Stimulated activated memory B cell treated with anti-CD40 and anti-IgM and Interleukin-4, amounts not matched to agents 10 μg/mL and 1 μg/mL and 100 μg/mL, for 72 hours (primary cell): ENCODE measurements at regions not wholly inside any gene's neighbourhood (a gene's known extent, or its start where the extent isn't known, plus 50 kb on each side); places are given as distances from the start of the nearest gene placed in this dataset.

Experiments used
- ATAC-seq: fragments of 150-1000 bp; cut with Tn5 transposase; 2 replicates; pipeline ENCODE4 v1.10.0; 2021
- H3K27ac Mint-ChIP-seq: one replicate; pipeline ENCODE4 v1.8.0; 2022; ENCODE audit warnings: mild to moderate bottlenecking, mixed read lengths
- H3K27me3 Mint-ChIP-seq: one replicate; pipeline ENCODE4 v1.8.0; 2022; ENCODE audit warnings: mixed read lengths
- H3K36me3 Mint-ChIP-seq: one replicate; pipeline ENCODE4 v1.8.0; 2022; ENCODE audit warnings: mixed read lengths
- H3K4me1 Mint-ChIP-seq: one replicate; pipeline ENCODE4 v1.8.0; 2022; ENCODE audit warnings: mixed read lengths
- H3K4me3 Mint-ChIP-seq: one replicate; pipeline ENCODE4 v1.8.0; 2022; ENCODE audit warnings: mild to moderate bottlenecking, moderate library complexity, mixed read lengths
- H3K9me3 Mint-ChIP-seq: one replicate; pipeline ENCODE4 v1.8.0; 2022; ENCODE audit warnings: mixed read lengths

DNA sequence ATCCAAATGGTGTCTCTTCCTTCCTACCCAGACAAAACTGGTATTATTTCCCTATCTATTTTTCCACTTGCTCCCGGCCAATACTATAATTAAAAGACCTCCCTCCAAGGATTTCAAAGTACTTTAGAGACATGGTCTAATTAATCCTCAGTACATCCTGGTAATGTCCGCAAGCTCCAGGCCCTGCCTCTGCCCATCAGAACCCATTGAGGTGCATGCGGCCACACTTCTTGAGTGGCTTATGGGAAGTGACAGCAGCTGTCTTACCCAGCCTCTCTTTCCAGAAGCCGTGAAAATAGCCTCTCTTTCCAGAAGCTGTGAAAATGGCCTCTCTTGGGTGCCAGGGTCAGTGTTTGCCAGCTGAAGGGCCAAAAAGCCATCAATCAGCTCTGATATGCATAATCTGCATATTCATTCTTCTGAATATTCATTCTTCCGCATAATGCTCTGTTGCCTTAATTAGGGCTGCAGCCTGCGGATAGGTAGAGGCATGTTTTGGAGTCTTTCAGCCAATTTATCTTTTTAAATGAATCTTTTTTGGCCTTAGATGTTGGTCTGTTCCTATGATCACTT is 148.4 kb upstream of the TMTC4 start:
- peaks cover 10% of the 10 kb centered on the region for H3K27me3 Mint-ChIP-seq
- no peak for ATAC-seq
- H3K9me3 Mint-ChIP-seq, result no peaks in the 10 kb centered on the region
- H3K27ac Mint-ChIP-seq, result no peak overlapping the region
- no peak overlapping the region for H3K4me3 Mint-ChIP-seq
- H3K36me3 Mint-ChIP-seq, result no peaks in the 10 kb centered on the region
- H3K4me1 Mint-ChIP-seq, result no peaks in the 10 kb centered on the region

GRCh38 chr13:100818711-100819110 is 144.1 kb upstream of the TMTC4 start:
- H3K9me3 Mint-ChIP-seq, result peaks cover 6% of the 10 kb centered on the region
- H3K27me3 Mint-ChIP-seq, result peaks cover 22% of the 10 kb centered on the region
- H3K4me3 Mint-ChIP-seq, result no peak overlapping the region
- no peak overlapping the region for H3K27ac Mint-ChIP-seq
- no peaks in the 10 kb centered on the region for H3K36me3 Mint-ChIP-seq
- ATAC-seq, result no peak
- no peaks in the 10 kb centered on the region for H3K4me1 Mint-ChIP-seq

- ATAC-seq, result no peak
- H3K4me1 Mint-ChIP-seq, result no peaks in the 10 kb centered on the region
- no peak overlapping the region for H3K4me3 Mint-ChIP-seq
- H3K27ac Mint-ChIP-seq, result no peak overlapping the region
- peaks cover 6% of the 10 kb centered on the region for H3K9me3 Mint-ChIP-seq
- no peaks in the 10 kb centered on the region for H3K36me3 Mint-ChIP-seq
- H3K27me3 Mint-ChIP-seq, result peaks cover 22% of the 10 kb centered on the region
These were observed 143.3 kb upstream of the TMTC4 start for GRCh38 chr13:100817928-100818327.

GRCh38 chr13:100815476-100816046 is 141.0 kb upstream of the TMTC4 start:
- H3K27me3 Mint-ChIP-seq, result peaks cover 22% of the 10 kb centered on the region
- H3K4me3 Mint-ChIP-seq, result no peak overlapping the region
- H3K4me1 Mint-ChIP-seq, result no peaks in the 10 kb centered on the region
- no peak overlapping the region for H3K27ac Mint-ChIP-seq
- H3K9me3 Mint-ChIP-seq, result peaks cover 6% of the 10 kb centered on the region
- no peaks in the 10 kb centered on the region for H3K36me3 Mint-ChIP-seq
- no peak for ATAC-seq

DNA sequence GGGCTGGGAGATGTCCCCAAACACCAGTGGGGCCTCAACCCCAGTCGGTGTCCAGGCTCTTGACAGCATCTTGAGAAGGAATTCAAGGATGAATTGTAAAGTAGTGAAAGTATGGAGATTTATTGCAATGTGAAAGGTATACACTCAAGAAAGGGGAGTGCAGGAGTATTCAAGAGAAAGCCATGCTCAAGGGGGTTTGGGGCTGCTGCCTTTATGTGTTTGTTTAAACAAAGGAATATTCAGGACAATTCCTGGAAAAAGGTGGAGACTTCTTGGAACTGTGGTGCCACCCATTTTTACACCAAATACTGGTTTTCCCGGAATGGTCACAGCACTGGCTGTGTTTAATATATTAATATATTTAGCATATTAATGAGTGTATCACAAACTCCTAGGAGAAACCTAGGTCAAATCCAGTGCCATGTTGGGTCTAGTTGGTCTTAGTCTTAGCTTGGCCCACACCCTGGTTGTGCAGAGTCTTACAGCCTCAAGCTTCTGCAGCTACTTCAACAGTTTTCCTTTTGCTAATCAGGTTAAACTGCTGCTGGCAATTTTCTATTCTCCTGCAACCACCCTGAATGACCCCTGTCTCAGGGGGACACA is 138.5 kb upstream of the TMTC4 start:
- peaks cover 12% of the 10 kb centered on the region for H3K27me3 Mint-ChIP-seq
- no peak overlapping the region for H3K4me3 Mint-ChIP-seq
- no peaks in the 10 kb centered on the region for H3K4me1 Mint-ChIP-seq
- no peak for ATAC-seq
- peaks cover 6% of the 10 kb centered on the region for H3K9me3 Mint-ChIP-seq
- H3K27ac Mint-ChIP-seq, result no peak overlapping the region
- no peaks in the 10 kb centered on the region for H3K36me3 Mint-ChIP-seq

DNA sequence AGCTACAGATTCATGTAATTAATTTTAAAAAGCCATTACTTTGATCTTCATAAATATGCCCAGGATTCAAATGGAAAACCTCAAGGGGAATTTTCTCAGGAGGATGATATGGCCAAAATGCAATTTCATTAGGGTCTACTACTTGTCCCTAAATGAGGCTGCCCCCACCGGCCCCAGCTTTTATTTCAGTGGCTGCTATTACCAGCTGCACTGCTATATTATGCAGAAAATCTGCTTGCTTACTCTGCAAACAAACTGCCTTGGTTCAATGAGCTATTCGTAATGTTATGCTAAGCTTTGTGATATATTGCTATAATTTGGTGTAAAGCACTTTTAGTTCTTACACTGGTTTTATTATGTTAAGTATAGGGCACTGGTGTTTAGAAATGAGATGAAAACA is 137.3 kb upstream of the TMTC4 start:
- H3K27me3 Mint-ChIP-seq, result peaks cover 15% of the 10 kb centered on the region
- no peaks in the 10 kb centered on the region for H3K36me3 Mint-ChIP-seq
- H3K27ac Mint-ChIP-seq, result no peak overlapping the region
- no peaks in the 10 kb centered on the region for H3K9me3 Mint-ChIP-seq
- no peaks in the 10 kb centered on the region for H3K4me1 Mint-ChIP-seq
- no peak for ATAC-seq
- no peak overlapping the region for H3K4me3 Mint-ChIP-seq

- peaks cover 19% of the 10 kb centered on the region for H3K27me3 Mint-ChIP-seq
- no peak for ATAC-seq
- H3K4me3 Mint-ChIP-seq, result no peak overlapping the region
- no peak overlapping the region for H3K27ac Mint-ChIP-seq
- no peaks in the 10 kb centered on the region for H3K9me3 Mint-ChIP-seq
- no peaks in the 10 kb centered on the region for H3K4me1 Mint-ChIP-seq
- H3K36me3 Mint-ChIP-seq, result no peaks in the 10 kb centered on the region
These were observed 136.7 kb upstream of the TMTC4 start for GRCh38 chr13:100811024-100811865.

GRCh38 chr13:100810481-100810880 is 135.9 kb upstream of the TMTC4 start:
- Mint-ChIP-seq H3K4me3 (no peak overlapping the region), H3K27ac (no peak overlapping the region), H3K27me3 (peaks cover 12% of the 10 kb centered on the region), H3K36me3 (no peaks in the 10 kb centered on the region), H3K9me3 (no peaks in the 10 kb centered on the region), H3K4me1 (no peaks in the 10 kb centered on the region)
- no peak for ATAC-seq

- Mint-ChIP-seq H3K9me3 (no peaks in the 10 kb centered on the region), H3K4me3 (no peak overlapping the region), H3K27me3 (peaks cover 10% of the 10 kb centered on the region), H3K4me1 (no peaks in the 10 kb centered on the region), H3K36me3 (no peaks in the 10 kb centered on the region), H3K27ac (no peak overlapping the region)
- ATAC-seq, result no peak
These were observed 135.3 kb upstream of the TMTC4 start for GRCh38 chr13:100809856-100810255.

DNA sequence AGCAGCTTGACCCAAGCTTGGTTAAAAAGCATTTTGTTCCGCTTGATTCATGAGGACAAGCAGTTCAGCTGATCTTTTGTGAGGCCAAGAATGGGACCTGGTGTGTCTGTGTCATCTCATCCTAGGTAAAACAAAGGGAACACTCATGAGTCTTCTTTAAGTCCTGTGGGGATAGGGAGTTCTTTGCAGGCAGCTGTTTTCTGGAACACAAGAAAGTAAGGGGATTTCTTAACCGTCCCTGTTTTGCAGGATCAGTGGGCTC is 134.5 kb upstream of the TMTC4 start:
- H3K9me3 Mint-ChIP-seq, result no peaks in the 10 kb centered on the region
- H3K4me1 Mint-ChIP-seq, result no peaks in the 10 kb centered on the region
- no peak overlapping the region for H3K4me3 Mint-ChIP-seq
- ATAC-seq, result no peak
- H3K27me3 Mint-ChIP-seq, result peaks cover 10% of the 10 kb centered on the region
- no peak overlapping the region for H3K27ac Mint-ChIP-seq
- no peaks in the 10 kb centered on the region for H3K36me3 Mint-ChIP-seq

DNA sequence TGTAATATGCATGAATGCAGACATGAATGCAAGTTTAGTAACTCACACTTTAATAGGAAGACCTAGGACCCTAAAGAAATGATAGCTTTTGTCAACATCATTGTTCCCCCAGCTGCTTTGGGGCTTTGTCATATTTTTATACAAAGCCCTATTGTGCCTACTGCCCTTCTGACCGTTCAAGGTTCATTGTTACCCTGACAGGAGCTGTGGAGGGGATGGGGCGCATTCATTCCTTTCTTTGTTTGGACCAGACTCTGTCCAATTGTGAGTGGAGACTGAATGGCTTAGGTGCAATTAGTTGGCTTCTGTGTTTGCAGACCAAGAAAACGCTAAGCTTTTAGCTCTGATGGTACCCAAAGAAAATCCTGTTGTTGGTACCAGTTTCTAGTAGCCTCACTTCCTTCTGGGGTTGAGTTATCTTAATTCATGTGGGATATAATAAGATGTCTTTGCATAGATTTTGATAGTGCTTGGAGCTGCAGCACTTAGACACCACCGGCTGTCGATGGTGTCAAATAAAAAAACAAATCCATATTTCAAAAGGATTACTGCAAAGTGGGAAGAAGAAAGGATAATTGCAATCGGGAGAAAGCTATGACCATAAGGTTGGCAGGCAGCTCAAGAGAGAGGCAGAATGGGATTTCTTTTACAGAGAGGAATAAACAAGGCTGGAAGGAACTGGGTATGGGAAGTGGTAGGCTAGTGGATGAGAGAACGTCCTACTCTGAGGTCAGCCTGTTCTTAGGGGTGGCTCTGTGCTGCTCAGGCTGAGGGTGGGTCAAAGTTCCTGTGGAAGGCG is 133.9 kb upstream of the TMTC4 start:
- no peak for ATAC-seq
- Mint-ChIP-seq H3K9me3 (no peaks in the 10 kb centered on the region), H3K27ac (no peak overlapping the region), H3K36me3 (no peaks in the 10 kb centered on the region), H3K4me1 (no peaks in the 10 kb centered on the region), H3K4me3 (no peak overlapping the region), H3K27me3 (peaks cover 10% of the 10 kb centered on the region)

- H3K4me1 Mint-ChIP-seq, result no peaks in the 10 kb centered on the region
- no peak for ATAC-seq
- peaks cover 10% of the 10 kb centered on the region for H3K27me3 Mint-ChIP-seq
- no peaks in the 10 kb centered on the region for H3K9me3 Mint-ChIP-seq
- no peak overlapping the region for H3K27ac Mint-ChIP-seq
- H3K4me3 Mint-ChIP-seq, result no peak overlapping the region
- H3K36me3 Mint-ChIP-seq, result no peaks in the 10 kb centered on the region
These were observed 128.5 kb upstream of the TMTC4 start for GRCh38 chr13:100803091-100803490.

GRCh38 chr13:100800283-100800875 is 125.8 kb upstream of the TMTC4 start:
- Mint-ChIP-seq H3K4me1 (no peaks in the 10 kb centered on the region), H3K4me3 (no peak overlapping the region), H3K36me3 (no peaks in the 10 kb centered on the region), H3K27ac (no peak overlapping the region), H3K9me3 (peaks cover 12% of the 10 kb centered on the region), H3K27me3 (no peaks in the 10 kb centered on the region)
- ATAC-seq, result no peak

DNA sequence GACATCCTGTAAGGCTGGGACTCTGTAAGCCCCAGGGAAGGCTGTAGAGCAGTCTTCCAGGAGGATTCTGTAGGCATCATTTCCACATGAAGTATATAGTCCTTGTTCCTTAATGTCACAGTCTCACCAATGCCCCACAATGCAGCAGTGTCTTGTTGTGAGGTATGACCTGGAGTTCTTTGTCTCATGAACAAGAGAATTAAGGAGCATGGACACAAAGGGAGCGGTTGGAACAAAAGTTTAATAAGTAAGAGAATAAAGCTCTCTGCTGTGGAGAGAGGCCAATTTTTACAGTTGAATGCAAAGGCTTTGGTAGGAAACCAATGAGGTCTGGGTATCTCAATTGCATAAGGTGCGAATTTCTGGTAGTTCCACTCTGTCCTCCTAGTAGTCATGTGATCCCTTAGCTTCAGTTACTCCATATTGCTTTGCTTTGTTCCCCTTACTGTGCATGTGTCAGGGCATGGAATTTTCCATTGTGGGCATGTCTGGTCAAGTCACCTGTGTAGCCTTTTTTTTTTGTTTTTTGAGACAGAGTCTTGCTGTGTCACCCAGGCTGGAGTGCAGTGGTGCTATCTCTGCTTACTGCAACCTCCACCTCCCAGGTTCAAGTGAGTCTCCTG is 124.3 kb upstream of the TMTC4 start:
- Mint-ChIP-seq H3K27me3 (no peaks in the 10 kb centered on the region), H3K9me3 (peaks cover 14% of the 10 kb centered on the region), H3K27ac (no peak overlapping the region), H3K4me1 (no peaks in the 10 kb centered on the region), H3K4me3 (no peak overlapping the region), H3K36me3 (no peaks in the 10 kb centered on the region)
- no peak for ATAC-seq

DNA sequence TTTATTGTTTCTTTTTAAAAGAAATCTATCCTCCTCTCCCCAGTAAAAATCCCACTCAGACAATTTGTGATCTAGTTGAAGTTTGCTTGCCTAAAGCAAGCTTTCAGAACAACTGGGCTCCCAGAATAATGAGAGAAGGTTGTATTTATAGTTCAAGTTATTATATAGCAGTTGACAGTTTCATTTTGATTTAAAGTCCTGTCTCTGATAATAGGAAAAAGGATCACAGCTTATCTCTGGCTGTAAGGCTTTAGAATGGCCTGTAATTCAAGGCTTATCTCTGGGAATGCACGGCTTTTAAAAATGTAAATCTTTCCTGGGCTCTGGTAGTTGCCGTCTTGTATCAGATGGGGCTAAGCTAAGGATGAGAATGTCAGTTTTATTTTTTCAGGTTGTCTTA is 123.3 kb upstream of the TMTC4 start:
- Mint-ChIP-seq H3K27ac (no peak overlapping the region), H3K4me1 (no peaks in the 10 kb centered on the region), H3K9me3 (peaks cover 14% of the 10 kb centered on the region), H3K36me3 (no peaks in the 10 kb centered on the region), H3K4me3 (no peak overlapping the region), H3K27me3 (no peaks in the 10 kb centered on the region)
- no peak for ATAC-seq
